ENCODE measurements at regions not wholly inside any gene's neighbourhood (a gene's known extent, or its start where the extent isn't known, plus 50 kb on each side); places are given as distances from the start of the nearest gene placed in this dataset.

DNA sequence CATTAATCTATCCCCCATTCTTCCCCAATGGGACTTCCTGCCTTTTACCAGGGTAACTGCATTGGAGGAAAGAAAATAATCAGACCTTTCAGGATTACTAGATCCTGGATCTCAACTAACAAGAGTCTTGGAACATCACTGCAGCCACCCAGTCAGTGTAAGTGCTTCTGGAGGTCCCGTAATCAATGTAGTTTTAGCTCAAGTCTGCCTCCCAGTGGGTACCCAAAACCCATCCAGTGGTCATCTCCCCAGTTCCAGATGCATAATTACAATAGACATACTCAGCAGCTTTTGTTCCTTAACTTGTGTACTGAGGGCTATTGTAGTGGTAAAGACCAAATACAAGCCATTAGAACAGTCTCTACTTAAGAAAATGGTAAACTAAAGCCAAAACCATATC is 319.1 kb downstream of the GPATCH2 start:
- peak; percentile 6 for DNase-seq

DNA sequence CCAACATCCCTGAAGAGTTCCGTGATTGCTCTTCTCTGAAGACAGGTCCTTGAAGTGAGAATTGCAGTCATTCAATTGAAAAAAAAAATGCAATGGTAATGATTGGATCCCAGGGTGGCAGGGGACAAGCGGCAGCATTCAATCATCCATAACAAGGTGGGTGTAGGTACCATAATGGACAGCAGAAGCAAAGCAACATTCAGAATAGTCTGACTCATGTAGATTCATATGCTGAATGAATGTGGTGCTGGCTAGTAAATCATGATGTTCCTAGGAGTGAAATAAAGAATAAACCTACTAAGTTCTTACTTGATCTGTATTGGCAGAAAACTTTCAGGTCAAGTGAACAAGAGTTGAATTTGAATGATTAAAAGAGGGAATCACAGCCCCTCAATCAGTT is 319.6 kb downstream of the GPATCH2 start:
- no peak for DNase-seq

DNA sequence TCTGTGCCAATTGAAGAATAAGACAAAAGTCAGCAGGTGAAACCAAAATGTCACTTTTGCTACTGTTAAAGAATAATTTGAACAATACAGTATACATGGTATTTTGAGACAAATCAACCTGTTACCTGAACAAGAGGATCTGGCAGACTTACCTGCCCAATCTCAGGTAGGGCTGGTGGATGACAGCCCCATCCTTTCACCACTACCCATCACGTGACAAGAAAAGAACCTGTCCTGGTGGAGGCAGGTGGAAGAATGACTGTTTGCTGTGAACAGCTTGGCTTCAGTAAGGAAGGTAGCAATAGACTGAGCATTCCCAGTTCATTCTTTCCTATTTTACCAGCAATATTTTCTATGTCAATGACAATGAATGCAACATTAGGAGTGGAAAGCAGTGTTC is 349.6 kb downstream of the GPATCH2 start:
- DNase-seq = no peak

DNA sequence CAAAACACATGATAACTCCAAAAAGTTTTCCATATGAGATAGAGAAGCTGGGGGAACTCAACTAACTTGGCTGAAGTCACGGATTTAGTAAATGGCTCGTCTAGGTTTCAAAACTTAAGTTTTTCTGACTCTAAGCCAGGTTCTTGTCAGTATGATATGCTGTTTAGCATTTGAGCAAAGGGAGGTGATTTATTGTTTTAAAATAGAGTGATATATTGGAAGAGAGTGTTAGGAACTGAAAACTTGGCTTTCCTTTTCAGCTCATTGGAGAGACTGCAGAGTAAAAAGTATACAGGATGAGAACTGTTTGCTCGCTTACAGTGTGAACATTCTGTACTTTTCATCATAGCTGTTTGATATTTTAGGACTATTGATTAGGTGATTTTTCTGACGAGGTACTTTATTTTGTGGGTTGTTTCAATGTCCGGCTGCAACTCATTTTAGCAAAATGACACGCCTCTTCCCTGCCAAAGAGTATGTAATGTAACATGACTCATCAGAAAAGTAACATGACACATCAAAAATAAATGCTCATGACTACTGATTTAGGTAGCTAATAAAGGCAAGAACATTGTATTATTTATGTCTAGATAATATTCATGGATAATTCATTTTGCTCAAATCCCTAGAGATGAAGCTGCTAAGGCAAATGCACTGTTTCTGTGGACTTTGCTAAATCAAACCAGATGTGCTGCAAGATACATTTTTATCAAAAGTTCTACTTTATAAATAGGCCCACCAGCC is 355.1 kb downstream of the GPATCH2 start:
- peak; percentile 85 for DNase-seq

DNA sequence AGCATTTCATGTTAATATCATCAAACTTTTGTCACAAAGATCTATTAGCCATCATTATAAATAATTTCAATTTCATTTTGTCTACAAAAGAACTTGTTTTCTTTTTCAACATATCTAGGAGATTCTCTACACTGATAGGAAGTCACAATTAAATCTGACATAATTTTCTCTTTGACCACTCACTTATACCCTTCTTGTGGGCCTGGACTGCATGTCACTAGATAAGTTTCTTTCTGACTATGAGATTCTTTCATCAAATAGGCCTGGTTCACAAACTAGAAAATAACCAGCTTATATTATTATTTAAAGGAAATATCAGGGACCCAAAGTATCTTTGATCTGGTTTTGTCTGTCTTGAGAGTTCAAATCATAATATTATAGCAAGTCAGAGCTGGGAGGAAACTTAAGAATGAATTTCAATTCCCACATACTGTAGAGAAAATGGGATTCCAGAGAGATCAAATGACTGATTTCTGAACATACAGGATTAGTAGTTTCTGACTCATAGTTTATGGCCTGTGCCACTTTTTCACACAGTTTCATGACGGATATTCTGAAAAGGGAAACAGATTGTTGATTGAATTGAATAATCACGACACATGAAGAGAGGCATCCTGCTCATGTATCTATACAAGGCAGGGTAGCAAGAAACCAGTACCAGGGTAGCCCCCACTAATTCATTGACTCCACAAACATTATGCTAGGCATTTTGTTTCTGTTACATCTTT is 355.8 kb downstream of the GPATCH2 start:
- peak; percentile 75 for DNase-seq

DNA sequence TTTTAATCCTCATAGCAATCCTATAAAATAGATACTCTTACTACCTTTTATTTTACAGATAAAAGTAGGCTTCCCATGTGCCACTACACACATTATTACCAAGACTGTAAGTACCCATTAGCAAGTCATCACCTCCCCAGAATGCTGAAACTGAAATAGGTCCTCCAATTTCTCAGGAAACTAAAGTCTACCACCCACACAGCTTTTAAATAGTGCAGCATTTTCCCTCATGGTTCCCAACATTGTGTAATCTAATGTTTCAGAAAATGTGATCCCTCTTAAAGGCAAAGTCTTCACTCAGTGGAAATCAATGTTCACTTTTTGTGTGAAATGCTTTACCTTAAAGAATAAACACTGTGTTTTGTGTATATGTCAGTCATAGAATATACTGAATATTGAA is 356.5 kb downstream of the GPATCH2 start:
- no peak for DNase-seq

DNA sequence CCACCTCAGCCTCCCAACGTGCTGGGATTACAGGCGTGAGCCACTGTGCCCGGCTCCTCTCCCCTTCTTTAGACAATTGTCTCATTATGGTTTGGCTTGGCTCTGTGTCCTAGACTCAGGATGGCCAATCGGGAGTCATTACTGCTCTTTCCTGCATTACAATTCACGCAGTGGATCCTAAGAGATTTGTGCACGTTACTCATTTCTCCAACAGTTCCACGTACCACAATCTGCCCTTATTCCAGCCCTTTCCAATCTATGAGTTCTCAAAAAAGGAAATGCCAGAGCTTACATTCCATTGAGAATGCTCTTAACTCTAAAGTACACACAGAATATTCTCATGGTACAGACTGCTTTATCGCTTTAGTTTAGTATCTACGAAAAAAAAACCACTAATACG is 357.0 kb downstream of the GPATCH2 start:
- peak; percentile 52 for DNase-seq

DNA sequence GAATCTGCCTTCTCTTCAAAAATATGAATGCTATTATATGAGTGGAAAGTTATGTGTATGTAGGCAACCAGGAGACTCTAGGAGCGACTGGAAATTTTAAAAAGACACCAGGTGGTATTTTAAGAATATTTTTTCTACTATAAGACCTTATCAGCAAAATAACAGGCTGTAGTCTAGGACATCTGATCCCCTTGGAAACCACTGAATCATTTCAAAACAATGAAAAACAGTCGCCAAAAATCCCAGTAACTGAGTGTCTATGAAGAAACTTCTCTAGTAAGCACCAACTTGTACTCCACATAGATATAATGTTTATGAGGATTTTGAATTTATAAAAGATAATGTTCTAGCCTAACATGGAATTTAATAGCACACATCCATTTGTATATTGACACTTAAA is 358.5 kb downstream of the GPATCH2 start:
- DNase-seq = peak; percentile 52

DNA sequence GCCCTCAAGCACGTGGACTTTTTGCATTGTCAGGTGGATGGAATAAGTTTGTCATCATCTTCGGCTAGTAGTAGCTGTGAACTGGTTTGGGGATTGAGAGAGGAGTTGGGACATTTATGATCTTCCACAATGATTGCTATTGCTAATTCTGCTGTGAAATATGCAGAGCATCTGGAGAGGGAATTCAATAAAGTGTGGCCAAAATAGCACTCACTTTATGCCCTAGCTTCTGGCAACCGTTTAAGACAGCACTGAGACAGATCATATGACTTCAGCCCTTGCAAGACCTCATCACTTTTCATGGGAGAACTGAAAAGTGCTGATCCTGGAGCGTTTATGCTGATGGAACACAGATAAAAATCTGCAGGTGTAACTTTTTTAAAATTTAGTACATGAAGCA is 360.8 kb downstream of the GPATCH2 start:
- DNase-seq = no peak

DNA sequence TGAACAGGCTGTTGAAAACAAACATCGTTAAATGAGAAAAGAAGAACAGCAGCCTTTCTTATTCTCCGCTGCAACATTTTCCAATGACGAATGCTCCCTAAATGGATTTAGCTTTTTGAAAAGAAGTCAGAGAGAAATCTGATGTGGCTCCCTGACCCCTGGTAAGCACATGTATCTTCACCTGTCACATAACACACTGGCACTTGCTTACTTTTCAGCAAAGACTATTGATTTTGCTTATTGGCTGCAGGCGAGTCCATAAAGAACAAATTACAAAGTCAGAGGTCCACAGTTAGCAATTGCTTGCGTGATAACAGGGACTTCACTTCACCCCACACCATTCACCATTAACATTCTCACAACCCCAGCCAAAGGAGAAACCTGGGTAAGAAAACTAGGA is 362.8 kb downstream of the GPATCH2 start:
- DNase-seq = no peak

DNA sequence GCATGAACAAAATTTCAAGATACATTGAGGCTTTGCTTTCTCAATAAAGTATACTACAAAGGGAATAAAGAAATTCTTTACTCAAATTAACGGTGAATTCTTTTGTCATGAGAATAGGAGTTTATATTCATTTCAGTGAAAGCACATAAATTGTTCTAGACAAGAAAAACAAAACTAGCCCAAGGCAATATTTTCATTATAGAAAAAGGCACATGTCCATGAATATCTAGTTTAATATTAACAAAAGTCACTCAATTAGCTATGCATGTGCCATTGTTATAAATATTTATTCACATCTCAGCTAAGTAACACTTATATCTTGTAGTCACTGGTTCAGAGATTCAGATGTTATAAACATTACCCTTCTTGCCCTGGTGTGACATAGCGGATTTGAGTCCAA is 369.3 kb downstream of the GPATCH2 start:
- DNase-seq = no peak

DNA sequence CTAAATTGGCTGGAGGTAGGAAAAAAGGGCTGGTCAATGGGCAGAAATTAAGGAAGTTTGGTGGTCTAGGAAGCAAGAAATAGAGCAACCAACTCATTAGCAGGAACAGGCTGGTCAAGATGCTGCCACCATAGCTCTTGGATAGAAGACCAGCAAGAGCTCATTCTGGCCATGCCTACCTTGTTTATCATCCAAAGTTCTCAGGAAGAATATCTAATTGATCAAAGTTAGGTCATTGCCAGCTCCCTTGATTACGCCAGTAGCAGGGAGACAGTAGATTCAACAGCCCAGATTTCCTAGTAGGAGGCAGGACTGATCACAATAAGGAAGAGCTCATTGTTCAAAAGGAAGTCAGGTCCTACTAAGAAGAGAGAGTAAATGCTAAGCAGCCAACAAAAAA is 370.2 kb downstream of the GPATCH2 start:
- DNase-seq = no peak

DNA sequence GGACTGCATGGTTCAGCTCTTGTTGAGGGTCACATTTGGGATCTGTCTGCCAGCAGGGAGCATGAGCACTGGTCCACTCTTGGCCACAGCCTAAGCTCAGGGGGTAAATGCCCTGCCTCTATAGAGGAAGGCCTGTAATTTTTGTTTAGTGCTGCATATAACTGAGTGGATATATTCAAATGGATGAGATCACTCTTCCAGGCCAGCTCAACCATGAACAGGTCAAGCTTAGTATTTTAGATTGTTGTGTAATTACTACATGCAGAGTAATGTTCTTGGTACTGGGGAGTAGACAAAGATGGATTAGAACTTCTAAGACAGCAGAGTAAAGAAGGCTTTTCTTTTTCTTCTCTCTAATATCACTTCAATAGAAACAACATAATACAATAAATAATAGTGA is 376.9 kb downstream of the GPATCH2 start:
- no peak for DNase-seq

DNA sequence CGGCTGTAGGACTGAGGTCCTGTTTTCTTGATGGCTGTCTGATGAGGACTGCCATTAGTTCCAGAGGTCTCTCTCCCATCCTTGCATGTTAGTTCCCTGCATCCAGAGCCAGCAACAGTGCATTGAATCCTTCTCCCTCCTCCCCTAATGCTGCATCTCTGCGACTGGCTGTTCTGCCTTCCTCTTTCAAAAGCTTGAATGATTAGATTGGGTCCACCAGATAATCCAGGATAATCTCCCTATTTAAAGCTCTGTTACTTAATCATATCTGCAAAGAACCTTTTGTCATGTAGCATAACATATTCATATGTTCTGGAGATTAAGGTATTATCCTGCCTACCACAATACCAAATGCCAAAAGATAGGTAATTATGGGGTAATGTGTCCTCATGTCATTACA is 377.5 kb downstream of the GPATCH2 start:
- DNase-seq = no peak

DNA sequence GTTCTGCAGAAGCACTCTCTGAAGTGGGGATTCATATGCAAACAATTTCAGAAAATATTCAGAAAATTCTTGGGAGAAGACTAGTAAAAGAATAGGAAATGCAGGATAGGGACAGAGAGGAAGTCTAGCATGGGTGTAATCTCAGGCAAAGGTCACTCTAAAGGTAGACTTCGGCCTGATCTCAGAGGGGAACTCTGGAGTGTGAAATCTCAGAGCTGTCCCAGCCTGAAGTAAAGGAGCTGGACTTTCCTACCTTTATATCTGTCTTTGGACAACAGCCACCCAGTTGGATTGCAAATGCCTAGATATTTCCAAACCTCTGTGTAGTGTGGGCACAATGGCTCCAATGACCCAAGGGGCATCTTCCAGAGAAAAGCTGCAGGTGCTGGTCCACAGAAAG is 379.8 kb downstream of the GPATCH2 start:
- DNase-seq = no peak

DNA sequence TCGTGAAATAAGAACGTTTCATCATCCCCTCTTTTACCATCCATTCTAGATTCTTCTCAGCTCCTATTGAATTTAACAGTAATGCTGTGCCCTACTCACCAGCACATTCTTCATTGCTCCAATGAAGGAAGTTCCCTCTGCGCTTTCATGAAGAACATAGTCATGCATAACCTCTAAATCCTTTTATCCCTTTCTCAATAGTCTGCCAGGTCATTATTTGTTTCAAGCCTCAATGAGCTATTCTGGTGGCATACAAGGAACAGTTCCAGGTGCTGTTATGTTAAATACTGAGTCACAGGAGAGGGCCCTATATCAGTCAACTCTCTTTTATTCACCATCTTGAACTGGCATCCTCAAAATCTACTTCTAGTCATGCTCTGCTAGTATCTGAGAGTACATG is 381.0 kb downstream of the GPATCH2 start:
- no peak for DNase-seq

DNA sequence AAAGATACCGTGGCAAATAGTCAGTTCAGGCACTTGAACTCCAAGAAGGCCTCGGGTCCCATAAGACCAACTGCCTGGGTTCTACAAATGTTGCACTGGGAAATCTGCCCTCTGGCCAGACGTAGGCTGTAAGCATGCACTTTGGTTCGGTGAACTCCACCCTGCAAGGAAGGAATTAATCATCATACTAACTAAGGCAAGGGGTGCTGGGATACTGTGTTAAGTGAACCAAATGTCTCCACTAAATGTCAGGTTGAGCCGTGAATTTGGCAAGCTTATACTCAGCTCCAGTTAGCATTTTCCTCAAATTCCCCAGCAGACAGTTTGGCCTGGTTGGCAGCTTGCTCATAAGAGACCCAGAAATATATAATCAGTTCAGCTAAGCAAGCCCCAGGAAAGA is 385.9 kb downstream of the GPATCH2 start:
- no peak for DNase-seq

DNA sequence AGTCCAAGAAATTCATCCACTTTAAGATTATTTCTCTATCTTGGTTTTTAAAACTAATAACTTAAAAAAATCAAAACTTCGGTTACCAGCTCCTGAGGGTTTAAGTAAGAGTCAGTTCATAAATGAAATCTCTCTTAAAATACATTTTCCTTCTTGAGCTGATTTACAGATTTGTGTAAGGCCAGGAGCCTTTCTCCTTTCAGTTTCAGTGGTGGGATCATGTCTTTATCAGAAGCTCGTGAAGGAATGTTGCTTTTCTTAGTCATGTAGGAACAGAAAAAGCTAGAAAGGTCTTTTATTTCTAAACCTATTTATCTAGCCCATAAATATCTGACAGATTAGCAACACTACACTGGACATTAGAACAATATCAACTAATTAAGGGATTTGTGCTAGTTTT is 390.2 kb downstream of the GPATCH2 start:
- DNase-seq = no peak

DNA sequence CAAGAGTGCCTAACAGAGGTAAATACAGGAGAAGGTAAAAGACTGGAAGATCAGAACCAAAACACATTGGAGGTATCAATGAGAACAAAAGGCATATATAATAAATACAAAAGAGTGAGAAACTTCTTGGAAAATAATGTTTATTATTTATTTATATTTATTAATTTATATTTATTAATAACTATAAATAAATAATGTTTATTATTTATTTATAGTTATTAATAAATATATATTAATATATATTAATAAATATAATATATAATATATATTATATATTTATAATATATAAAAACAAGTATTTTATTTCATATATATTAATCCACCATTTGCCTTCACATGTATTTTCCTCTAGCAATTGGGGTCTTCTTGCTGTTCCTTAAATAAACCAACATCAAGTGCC is 391.9 kb downstream of the GPATCH2 start:
- DNase-seq = no peak

DNA sequence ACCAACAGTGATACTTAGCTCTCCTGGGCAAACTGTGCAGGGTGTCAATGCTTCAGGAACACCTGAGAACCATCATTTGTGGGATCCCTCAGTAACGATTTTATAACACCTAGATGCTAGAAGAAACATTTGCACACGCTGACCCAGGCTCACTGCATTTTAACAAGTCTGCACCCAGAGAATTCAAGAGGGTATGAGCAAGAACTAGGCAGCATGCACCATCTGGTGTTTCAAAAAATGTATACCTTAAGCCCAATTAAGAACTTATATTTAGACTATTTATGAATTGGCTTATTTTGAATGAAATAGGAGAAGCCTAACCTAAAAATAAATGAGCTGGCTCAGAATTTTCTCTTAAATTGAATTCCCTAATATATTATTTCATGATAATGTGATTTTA is 400.5 kb downstream of the GPATCH2 start:
- no peak for DNase-seq

DNA sequence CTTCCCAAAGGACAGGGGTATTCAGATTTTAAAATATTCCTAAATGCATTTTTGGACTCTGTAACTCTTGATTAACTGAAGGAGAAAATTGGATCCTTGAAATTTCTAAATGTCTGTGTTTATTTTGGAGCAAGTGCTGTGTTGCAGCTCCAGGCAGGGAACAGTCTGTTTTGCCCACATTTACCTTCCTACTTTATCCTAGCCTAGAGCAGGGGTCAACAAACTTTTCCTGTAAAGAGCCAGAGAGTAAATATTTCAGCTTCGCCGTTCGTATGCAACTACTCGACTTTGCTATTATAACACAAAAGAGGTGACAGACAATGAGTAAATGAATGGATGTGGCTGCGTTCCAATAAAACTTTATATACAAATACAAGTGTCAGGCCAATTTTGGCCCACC is 402.2 kb downstream of the GPATCH2 start:
- DNase-seq = no peak

DNA sequence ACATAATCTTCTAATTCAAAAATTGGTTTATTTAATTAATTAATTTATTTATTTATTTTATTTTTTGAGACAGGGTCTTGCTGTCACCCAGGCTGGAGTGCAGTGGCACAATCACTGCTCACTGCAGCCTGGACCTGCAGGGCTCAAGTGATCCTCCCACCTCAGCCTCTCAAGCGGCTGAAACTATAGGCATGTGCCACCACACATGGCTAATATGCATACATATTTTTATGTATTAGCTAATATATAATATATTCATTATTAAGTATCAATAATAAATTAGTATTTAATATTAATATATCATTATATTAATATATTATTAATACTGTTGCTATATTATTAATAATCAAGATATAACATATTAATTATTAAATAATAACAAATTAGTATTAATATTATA is 406.7 kb downstream of the GPATCH2 start:
- DNase-seq = no peak

DNA sequence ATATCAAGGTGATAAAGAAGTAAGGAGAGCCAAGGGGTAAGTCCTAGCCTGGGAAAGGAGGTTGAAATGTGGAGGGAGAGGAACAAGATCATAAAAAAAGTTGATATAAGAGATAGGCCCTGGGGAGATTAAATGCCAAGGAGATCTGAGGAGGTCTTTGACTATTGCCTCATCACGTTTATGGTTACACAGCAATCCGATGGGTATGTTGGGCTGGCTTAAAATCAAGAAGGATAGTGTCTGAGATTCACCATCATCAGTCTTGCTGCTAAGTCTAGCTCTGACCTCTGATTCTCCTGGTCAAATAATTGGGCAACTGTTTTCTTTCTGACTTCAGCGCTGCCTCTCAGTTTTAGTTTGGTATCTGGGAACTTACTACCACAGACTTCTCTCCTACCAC is 416.3 kb downstream of the GPATCH2 start:
- no peak for DNase-seq

DNA sequence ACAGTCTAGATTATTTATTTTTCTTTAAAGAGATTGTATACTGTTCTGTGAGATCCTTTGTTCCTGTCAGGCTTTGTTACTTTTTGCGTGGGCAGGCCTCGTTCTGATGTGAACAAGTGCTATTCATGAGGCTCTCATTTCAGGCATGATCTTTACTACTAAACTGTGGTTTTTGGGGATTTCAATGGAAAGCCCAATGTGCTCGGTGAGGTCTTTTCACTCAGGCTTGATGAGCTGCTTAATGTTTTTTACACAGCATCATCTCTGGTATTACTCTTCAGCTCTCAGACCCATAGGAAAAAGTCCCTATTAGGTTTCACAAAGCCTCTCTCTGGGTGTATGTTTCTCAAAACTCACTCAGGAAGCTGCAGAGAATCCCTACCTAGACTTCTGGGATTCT is 419.4 kb downstream of the GPATCH2 start:
- no peak for DNase-seq

DNA sequence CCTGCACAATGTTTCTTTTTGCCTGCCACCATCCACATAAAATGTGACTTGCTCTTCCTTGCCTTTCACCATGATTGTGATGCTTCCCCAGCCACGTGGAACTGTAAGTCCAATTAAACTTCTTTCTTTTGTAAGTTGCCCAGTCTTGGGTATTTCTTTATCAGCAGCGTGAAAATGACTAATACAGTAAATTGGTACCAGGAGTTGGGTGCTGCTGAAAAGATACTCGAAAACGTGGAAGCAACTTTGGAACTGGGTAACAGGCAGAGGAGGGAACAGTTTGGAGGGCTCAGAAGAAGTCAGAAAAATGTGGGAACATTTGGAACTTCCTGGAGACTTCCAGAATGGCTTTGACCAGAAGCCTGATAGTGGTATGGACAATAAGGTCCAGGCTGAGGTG is 425.3 kb downstream of the GPATCH2 start:
- no peak for DNase-seq

Measured in fibroblast of skin of scalp (primary cell).